ENCODE measurements at regions not wholly inside any gene's neighbourhood (a gene's known extent, or its start where the extent isn't known, plus 50 kb on each side); places are given as distances from the start of the nearest gene placed in this dataset.

- no peak for TF ChIP-seq CTCF (IDR thresholded peaks at IDR 0.05; ENCODE audit: low read depth, low read length, missing control alignments)
- H3K4me3 ChIP-seq (replicated peaks; ENCODE audit: low read depth, low read length), result no peak overlapping the region
- DNase-seq (ENCODE audit: extremely low read depth, low read depth), result no peak
These were observed 52.5 kb upstream of the SLC14A2 start for GRCh38 chr18:45562567-45563479.

- no peak for DNase-seq (ENCODE audit: extremely low read depth, low read depth)
- H3K4me3 ChIP-seq (replicated peaks; ENCODE audit: low read depth, low read length), result no peak overlapping the region
- TF ChIP-seq CTCF (IDR thresholded peaks at IDR 0.05; ENCODE audit: low read depth, low read length, missing control alignments), result no peak
These were observed 49.9 kb upstream of the SLC14A2 start for GRCh38 chr18:45565280-45565970.
